NT2/D1 (cell line): ENCODE measurements at regions not wholly inside any gene's neighbourhood (a gene's known extent, or its start where the extent isn't known, plus 50 kb on each side); places are given as distances from the start of the nearest gene placed in this dataset.

Experiments used
- SUZ12 ChIP-seq: IDR thresholded peaks from 2 replicates; pipeline ENCODE4 v1.6.1; 2011; ENCODE audit not compliant: insufficient read length, insufficient read depth; ENCODE audit errors: extremely low read depth
- YY1 ChIP-seq: IDR thresholded peaks from 2 replicates; pipeline ENCODE4 v1.6.1; 2011; ENCODE audit not compliant: insufficient read length, insufficient read depth
- ZNF274 ChIP-seq: IDR thresholded peaks from 2 replicates; pipeline ENCODE4 v1.6.1; 2011; ENCODE audit warnings: mild to moderate bottlenecking, low read depth, low read length

- no peak for TF ChIP-seq ZNF274
- TF ChIP-seq YY1 = no peak
- no peak for TF ChIP-seq SUZ12
These were observed 301.3 kb upstream of the IGF1R start for GRCh38 chr15:98347001-98347400.
